Esophagus (tissue), 2 donors: ENCODE measurements at regions not wholly inside any gene's neighbourhood (a gene's known extent, or its start where the extent isn't known, plus 50 kb on each side); places are given as distances from the start of the nearest gene placed in this dataset.
"Not testable (repeated sequence)": the region's sequence is repeated elsewhere in the genome, so short reads cannot be mapped to it uniquely, and the experiment has no call there.

Experiments used
- H3K27ac ChIP-seq, 2 donors: one replicate each; pipeline ENCODE4 v1.5.1; 2013; ENCODE audit warnings: low read depth in 2 of 2, mild to moderate bottlenecking in 2 of 2, inconsistent platforms in 1 of 2, low read length in 1 of 2, moderate library complexity in 1 of 2
- H3K27me3 ChIP-seq, 2 donors: one replicate each; pipeline ENCODE4 v1.6.1; 2013; ENCODE audit warnings: low read length in 2 of 2, control low read depth in 1 of 2, mild to moderate bottlenecking in 1 of 2; ENCODE audit not compliant: insufficient read depth in 2 of 2, control insufficient read depth in 1 of 2
- H3K36me3 ChIP-seq, 2 donors: one replicate each; pipeline ENCODE4 v1.6.1; 2013; ENCODE audit warnings: low read length in 1 of 2; ENCODE audit not compliant: control insufficient read depth in 2 of 2, insufficient read depth in 2 of 2
- H3K4me1 ChIP-seq, 2 donors: one replicate each; pipeline ENCODE4 v1.6.1; 2013; ENCODE audit warnings: low read length in 1 of 2; ENCODE audit not compliant: control insufficient read depth in 2 of 2, insufficient read depth in 2 of 2
- H3K4me3 ChIP-seq, 2 donors: one replicate each; pipeline ENCODE4 v1.5.1; 2013; ENCODE audit warnings: low read length in 2 of 2, mild to moderate bottlenecking in 2 of 2, low read depth in 1 of 2, moderate library complexity in 1 of 2
- H3K9me3 ChIP-seq, 2 donors: one replicate each; pipeline ENCODE4 v1.6.1; 2013; ENCODE audit warnings: mild to moderate bottlenecking in 2 of 2, low read depth in 1 of 2, low read length in 1 of 2, moderate library complexity in 1 of 2; ENCODE audit not compliant: control insufficient read depth in 2 of 2, insufficient read depth in 1 of 2
- WGBS, 2 donors: extraction: QIAGEN DNeasy Blood & Tissue Kit; methylation state at CpG; one replicate each; pipeline ENCODE4 v1.1.7; 2013; 5-methylcytosine and 5-hydroxymethylcytosine counted together
- donor health status: healthy with polysubstance abuse.
- donor health status: Bipolar disorder and iron deficiency.

DNA sequence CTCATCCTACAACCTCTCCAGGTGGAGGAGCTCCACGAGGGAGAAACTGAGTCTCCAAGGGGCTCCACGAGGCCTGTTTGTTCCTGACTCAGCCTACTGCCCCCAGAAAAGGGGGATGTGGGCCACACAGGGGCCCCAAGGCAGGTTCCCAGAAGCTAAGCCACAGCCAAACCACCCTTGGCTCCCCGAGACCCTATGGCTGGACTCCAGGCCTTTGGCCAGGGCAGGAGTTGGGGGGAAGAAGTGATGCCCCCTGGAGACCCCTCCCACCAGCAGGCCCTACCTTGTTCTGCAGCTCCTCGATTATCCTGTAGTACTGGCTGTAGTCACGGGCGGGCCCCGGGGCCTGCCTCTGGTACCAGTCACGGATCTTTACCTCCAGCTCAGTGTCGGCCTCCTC lies 126.8 kb downstream of the TNFRSF13B start:
- 70 to 82% methylated on average over 2 of the region's 9 CpGs for WGBS, 2 donors
- not testable (repeated sequence) for H3K27me3 ChIP-seq, H3K36me3 ChIP-seq, H3K9me3 ChIP-seq, H3K4me1 ChIP-seq, H3K27ac ChIP-seq, H3K4me3 ChIP-seq

DNA sequence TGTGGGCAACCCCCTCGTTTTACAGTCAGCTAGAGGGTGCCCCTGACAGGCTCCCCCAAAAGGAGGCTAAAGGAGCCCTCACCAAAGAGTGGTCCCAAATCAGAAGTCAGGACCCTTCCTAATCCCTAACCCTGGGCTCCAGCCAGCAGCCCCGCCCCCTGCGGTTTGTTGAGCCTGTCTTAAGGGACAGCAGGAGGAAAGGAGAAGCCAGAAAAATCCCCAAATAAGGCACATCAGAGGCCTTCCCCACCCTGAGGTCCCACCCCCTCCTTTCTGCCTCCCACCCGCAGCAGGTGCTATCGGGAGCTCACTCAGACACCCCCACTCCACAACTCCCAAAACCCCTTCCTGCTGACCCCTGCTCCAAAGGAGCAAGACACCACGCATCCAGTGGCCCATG lies 127.2 kb downstream of the TNFRSF13B start:
- 43% methylated on average over 3 of the region's 6 CpGs; no CpG with 5 or more reads in 1 of the 2 donors for WGBS, 2 donors
- not testable (repeated sequence) for H3K4me3 ChIP-seq, H3K36me3 ChIP-seq, H3K27ac ChIP-seq, H3K9me3 ChIP-seq, H3K27me3 ChIP-seq, H3K4me1 ChIP-seq

DNA sequence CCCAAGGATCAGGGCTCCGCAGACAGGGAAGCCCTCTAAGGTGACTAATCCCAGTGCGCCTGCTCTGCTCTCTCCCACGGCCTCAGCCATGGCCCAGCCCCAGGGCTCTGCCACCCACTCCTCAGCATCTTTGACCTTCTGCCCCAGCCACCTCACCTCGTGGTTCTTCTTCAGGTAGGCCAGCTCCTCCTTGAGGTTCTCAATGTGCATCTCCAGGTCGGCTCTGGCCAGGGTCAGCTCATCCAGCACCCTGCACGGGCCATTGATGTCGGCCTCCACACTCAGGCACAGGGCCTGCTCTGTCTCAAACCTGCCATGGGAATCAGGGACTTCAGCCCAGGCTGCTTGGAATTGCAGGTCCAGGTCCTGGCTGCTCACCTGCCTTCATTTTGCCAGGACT lies 128.4 kb downstream of the TNFRSF13B start:
- WGBS, 2 donors = 74 to 85% methylated on average over 5 to 7 of the region's 7 CpGs
- H3K27me3 ChIP-seq = not testable (repeated sequence)

DNA sequence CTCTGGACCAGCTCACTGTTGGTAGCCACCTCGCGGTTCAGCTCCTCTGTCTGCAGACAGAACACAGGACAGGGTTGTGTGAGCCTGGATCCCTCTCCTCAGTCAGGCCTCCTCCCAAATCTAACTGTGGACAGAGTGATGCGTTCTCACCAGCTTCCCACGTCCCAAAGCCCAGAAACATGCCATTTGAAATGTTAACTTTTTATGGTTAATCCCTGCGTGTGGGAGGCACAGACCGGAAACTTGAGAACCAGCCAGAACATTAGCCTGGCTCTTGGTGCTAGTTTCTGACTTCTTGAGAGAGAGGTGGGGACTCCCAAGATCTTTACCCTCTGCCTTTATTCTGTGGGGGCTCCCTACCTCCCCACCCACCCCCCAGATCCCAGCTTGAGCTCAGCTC lies 129.6 kb downstream of the TNFRSF13B start:
- not testable (repeated sequence) for H3K4me3 ChIP-seq, H3K4me1 ChIP-seq, H3K36me3 ChIP-seq, H3K9me3 ChIP-seq, H3K27me3 ChIP-seq, H3K27ac ChIP-seq
- WGBS, 2 donors = 26 to 63% methylated on average over 4 of the region's 6 CpGs

More for the DNA sequence above, 128.4 kb downstream of the TNFRSF13B start:
- H3K27ac ChIP-seq, H3K36me3 ChIP-seq, H3K4me1 ChIP-seq, H3K4me3 ChIP-seq, H3K9me3 ChIP-seq: not testable (repeated sequence)

DNA sequence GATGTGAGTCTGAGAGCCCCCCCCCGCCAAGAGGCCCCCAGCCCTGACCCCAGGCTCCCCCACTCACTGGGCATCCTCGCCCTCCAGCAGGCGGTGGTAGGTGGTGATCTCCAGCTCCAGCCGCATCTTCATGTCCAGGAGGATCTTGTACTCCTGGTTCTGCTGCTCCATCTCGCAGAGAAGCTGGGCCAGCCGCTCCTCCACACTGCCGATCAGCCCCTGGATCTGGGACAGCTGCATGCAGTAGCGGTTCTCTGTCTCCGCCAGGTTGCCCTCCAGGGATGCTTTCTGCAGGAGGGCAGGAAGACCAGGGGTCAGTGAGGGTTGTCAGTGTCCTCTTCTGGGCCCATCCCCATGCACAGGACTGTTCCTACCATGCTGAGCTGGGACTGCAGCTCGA lies 130.0 kb downstream of the TNFRSF13B start:
- not testable (repeated sequence) for H3K36me3 ChIP-seq, H3K27ac ChIP-seq, H3K27me3 ChIP-seq, H3K9me3 ChIP-seq, H3K4me3 ChIP-seq, H3K4me1 ChIP-seq
- 83 to 86% methylated on average over 1 to 3 of the region's 10 CpGs for WGBS, 2 donors

DNA sequence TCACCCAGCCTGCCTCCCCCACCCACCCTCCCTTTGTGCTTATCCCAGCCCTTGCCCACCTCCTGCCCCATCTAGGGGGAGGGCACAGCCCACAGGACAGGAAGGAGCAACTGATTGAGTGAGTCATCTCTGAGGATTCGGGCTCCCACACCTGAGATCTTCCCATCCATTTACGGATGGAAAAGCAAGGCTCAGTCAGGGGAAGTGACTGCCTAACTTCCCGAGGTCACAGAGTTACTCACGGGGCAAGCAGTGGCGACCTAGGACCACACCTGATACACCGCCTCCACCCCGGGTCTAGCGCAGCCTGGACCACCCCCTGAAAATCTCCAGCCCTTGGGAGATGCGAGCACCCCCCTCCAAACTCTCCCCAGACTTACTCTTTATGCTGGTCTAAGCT lies 131.7 kb downstream of the TNFRSF13B start:
- 48 to 62% methylated on average over 7 of the region's 9 CpGs for WGBS, 2 donors
- H3K9me3 ChIP-seq = not testable (repeated sequence)

DNA sequence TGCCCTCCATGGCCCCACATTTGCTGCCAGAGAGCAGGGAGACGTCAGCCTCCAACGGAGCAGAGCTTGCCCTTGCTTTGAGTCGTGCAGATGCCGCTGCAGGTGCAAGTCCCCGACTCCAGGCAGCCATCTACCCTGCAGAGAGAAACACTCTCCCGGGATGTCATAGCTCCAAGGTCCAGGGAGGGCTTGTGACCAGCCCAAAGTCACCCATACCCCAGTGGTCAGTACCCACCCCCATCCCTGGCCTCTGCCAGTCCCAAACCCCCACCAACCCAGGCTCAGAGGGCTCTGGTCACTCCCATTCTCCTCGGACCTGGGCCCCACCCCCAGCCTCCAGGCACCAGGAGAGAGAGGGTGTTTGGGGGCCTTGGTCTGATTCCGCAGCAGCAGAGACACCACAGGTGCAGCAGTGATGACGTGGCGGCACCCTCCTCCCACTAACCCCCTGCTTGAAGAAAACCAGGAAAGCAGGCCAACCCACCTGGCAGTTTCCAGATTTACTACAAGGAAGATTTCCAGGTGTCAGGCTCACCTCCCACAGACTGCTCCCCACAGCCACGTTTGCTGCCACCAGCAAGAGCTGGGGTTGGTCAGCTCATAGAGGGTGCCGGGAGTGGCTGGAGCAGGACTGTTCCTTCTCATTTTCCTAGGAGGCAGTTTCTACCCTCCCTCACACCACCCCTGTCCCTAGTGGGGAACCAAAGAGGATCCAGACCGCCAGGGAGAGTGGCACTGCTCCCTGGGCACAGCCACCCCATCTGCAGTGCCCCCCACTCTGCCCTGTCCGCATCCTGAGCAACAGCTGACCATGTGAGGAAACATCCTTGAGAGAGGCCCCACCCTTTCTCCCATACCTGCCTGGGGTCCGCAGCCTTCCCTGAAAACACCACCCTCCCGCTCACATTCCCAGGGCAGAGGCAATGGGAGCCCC lies 132.4 kb downstream of the TNFRSF13B start:
- WGBS, 2 donors = 42 to 49% methylated on average over 4 of the region's 16 CpGs
- not testable (repeated sequence) for H3K27me3 ChIP-seq, H3K4me1 ChIP-seq, H3K4me3 ChIP-seq, H3K36me3 ChIP-seq, H3K9me3 ChIP-seq, H3K27ac ChIP-seq

More for the DNA sequence above, 131.7 kb downstream of the TNFRSF13B start:
- H3K4me1 ChIP-seq, H3K27me3 ChIP-seq, H3K36me3 ChIP-seq, H3K4me3 ChIP-seq, H3K27ac ChIP-seq: not testable (repeated sequence)

DNA sequence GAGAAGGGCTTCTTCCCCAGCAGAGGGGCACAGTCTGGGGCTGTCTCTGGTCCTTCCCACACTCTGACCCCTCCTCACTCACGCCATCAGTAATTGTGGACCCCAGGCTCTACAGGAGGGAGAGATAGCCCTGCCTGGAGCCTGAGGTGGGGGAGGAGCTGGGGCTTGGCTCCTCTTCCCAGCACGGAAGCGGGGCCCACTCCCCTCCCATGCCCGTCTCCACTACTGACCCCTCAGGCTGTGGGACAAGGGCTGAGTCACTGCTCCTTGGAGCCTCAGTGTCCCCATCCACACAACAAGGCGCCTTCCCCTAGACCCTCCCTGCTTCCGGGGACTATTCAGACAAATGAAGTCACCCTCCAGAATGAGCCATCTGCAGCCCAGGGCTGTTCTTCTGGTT lies 133.1 kb downstream of the TNFRSF13B start:
- H3K36me3 ChIP-seq, H3K4me1 ChIP-seq, H3K4me3 ChIP-seq, H3K27ac ChIP-seq, H3K27me3 ChIP-seq, H3K9me3 ChIP-seq: not testable (repeated sequence)
- WGBS, 2 donors = 62 to 72% methylated on average over 2 to 3 of the region's 6 CpGs

DNA sequence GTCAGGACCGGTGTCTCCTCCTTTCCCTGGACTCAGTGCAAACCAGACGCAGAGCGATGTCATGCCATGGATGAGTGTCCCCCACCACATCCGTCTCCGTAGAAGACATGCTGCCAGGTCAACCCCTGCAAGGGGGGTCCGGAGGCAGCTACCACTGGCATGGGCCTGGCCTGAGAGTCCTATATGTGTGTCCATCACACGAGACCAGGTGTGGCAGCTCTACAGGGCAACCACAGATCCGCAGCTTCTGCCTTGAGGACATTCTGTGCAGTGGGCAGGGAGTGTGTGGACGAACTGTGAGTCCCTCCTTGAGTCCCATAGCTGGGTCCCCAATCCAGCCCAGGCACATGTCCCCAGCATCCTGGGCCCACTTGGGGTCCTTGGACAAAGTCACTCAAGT lies 133.6 kb downstream of the TNFRSF13B start:
- H3K9me3 ChIP-seq, H3K27me3 ChIP-seq, H3K4me3 ChIP-seq, H3K4me1 ChIP-seq, H3K36me3 ChIP-seq, H3K27ac ChIP-seq: not testable (repeated sequence)
- WGBS, 2 donors = 82 to 87% methylated on average over 4 of the region's 9 CpGs
